H9 (cell line): ENCODE measurements at regions not wholly inside any gene's neighbourhood (a gene's known extent, or its start where the extent isn't known, plus 50 kb on each side); places are given as distances from the start of the nearest gene placed in this dataset.

Source experiments
- DNase-seq: peaks from one replicate; pipeline ENCODE4 v3.0.0-alpha.2; 2017
- H2AFZ ChIP-seq: one replicate; pipeline ENCODE4 v1.6.1; 2013; ENCODE audit warnings: mild to moderate bottlenecking, low read length, control low read depth, moderate library complexity
- H2AK5ac ChIP-seq: 2 replicates; pipeline ENCODE4 v1.6.1; 2013; ENCODE audit warnings: low read length, control low read depth, mixed read lengths; ENCODE audit not compliant: insufficient read length
- H2BK120ac ChIP-seq: one replicate; pipeline ENCODE4 v1.6.1; 2013; ENCODE audit warnings: low read depth, mild to moderate bottlenecking, low read length, control low read depth, inconsistent platforms; ENCODE audit not compliant: poor library complexity, severe bottlenecking
- H2BK12ac ChIP-seq: 2 replicates; pipeline ENCODE4 v1.6.1; 2013; ENCODE audit warnings: low read length, control low read depth, mixed read lengths, low read depth; ENCODE audit not compliant: insufficient read length
- H2BK15ac ChIP-seq: 2 replicates; pipeline ENCODE4 v1.6.1; 2013; ENCODE audit warnings: low read depth, low read length, control low read depth
- H2BK20ac ChIP-seq: one replicate; pipeline ENCODE4 v1.6.1; 2013; ENCODE audit warnings: low read depth, mild to moderate bottlenecking, low read length, control low read depth, inconsistent platforms; ENCODE audit not compliant: poor library complexity, severe bottlenecking
- H2BK5ac ChIP-seq: 2 replicates; pipeline ENCODE4 v1.6.1; 2013; ENCODE audit warnings: low read length, control low read depth, mixed read lengths; ENCODE audit not compliant: insufficient read length
- H3K14ac ChIP-seq: 2 replicates; pipeline ENCODE4 v1.6.1; 2013; ENCODE audit warnings: low read length, control low read depth; ENCODE audit not compliant: insufficient read depth
- H3K18ac ChIP-seq: 2 replicates; pipeline ENCODE4 v1.6.1; 2013; ENCODE audit warnings: low read depth, mild to moderate bottlenecking, mixed read lengths, low read length, control low read depth; ENCODE audit not compliant: insufficient read length
- H3K23ac ChIP-seq: 2 replicates; pipeline ENCODE4 v1.6.1; 2013; ENCODE audit warnings: low read length, control low read depth, mixed read lengths, low read depth; ENCODE audit not compliant: insufficient read length
- H3K23me2 ChIP-seq: 2 replicates; pipeline ENCODE4 v1.6.1; 2013; ENCODE audit warnings: low read depth, mild to moderate bottlenecking, mixed read lengths, low read length, control low read depth; ENCODE audit not compliant: insufficient read length, poor library complexity, severe bottlenecking
- H3K27ac ChIP-seq: 2 replicates; pipeline ENCODE4 v1.5.1; 2013; ENCODE audit warnings: low read length, control low read depth, mixed read lengths, low read depth; ENCODE audit not compliant: insufficient read length
- H3K27me3 ChIP-seq: 2 replicates; pipeline ENCODE4 v1.6.1; 2013; ENCODE audit warnings: low read length, control low read depth, inconsistent platforms; ENCODE audit not compliant: insufficient read depth
- H3K4ac ChIP-seq: 2 replicates; pipeline ENCODE4 v1.6.1; 2013; ENCODE audit warnings: low read depth, mild to moderate bottlenecking, control low read depth, inconsistent platforms, low read length, moderate library complexity
- H3K4me1 ChIP-seq: 2 replicates; pipeline ENCODE4 v1.6.1; 2013; ENCODE audit warnings: low read length, control low read depth, inconsistent platforms; ENCODE audit not compliant: insufficient read depth
- H3K4me2 ChIP-seq: 2 replicates; pipeline ENCODE4 v1.6.1; 2013; ENCODE audit warnings: low read length, control low read depth, mixed read lengths; ENCODE audit not compliant: insufficient read length, insufficient read depth
- H3K56ac ChIP-seq: 2 replicates; pipeline ENCODE4 v1.6.1; 2013; ENCODE audit warnings: low read depth, mild to moderate bottlenecking, mixed read lengths, low read length, control low read depth; ENCODE audit not compliant: insufficient read length
- H3K79me1 ChIP-seq: 2 replicates; pipeline ENCODE4 v1.6.1; 2013; ENCODE audit warnings: low read depth, mild to moderate bottlenecking, moderate library complexity, low read length, control low read depth, inconsistent platforms; ENCODE audit not compliant: insufficient read depth, poor library complexity, severe bottlenecking
- H3K79me2 ChIP-seq: 2 replicates; pipeline ENCODE4 v1.6.1; 2013; ENCODE audit warnings: low read length, control low read depth, inconsistent platforms; ENCODE audit not compliant: insufficient read depth
- H3K9ac ChIP-seq: 2 replicates; pipeline ENCODE4 v1.6.1; 2013; ENCODE audit warnings: low read length, control low read depth, mixed read lengths; ENCODE audit not compliant: insufficient read length; ENCODE audit errors: extremely low read depth
- H3K9me3 ChIP-seq: one replicate; pipeline ENCODE4 v1.6.1; 2013; ENCODE audit warnings: low read depth, low read length, inconsistent platforms; ENCODE audit not compliant: control insufficient read depth
- H3T11ph ChIP-seq: one replicate; pipeline ENCODE4 v1.6.1; 2013; ENCODE audit warnings: mild to moderate bottlenecking, low read length, control low read depth, inconsistent platforms
- H4K20me1 ChIP-seq: one replicate; pipeline ENCODE4 v1.6.1; 2013; ENCODE audit not compliant: control insufficient read depth, insufficient read length, insufficient read depth
- H4K5ac ChIP-seq: 2 replicates; pipeline ENCODE4 v1.6.1; 2013; ENCODE audit warnings: low read depth, mild to moderate bottlenecking, mixed read lengths, low read length, control low read depth; ENCODE audit not compliant: insufficient read length
- H4K8ac ChIP-seq: replicated peaks from 2 replicates; pipeline ENCODE4 v1.6.1; 2013; ENCODE audit warnings: low read length, control low read depth, mixed read lengths, low read depth; ENCODE audit not compliant: insufficient read length
- H4K91ac ChIP-seq: 2 replicates; pipeline ENCODE4 v1.6.1; 2013; ENCODE audit warnings: low read depth, mild to moderate bottlenecking, moderate library complexity, mixed read lengths, low read length, control low read depth; ENCODE audit not compliant: insufficient read length
- H3K27ac Mint-ChIP-seq, 3 experiments: 2 replicates in 2 of 3; 3 replicates in 1 of 3; pipeline ENCODE4 v1.8.0; 2020 to 2021; ENCODE audit warnings: mixed read lengths in 3 of 3, mild to moderate bottlenecking in 1 of 3, moderate library complexity in 1 of 3
- H3K27me3 Mint-ChIP-seq: 2 replicates; pipeline ENCODE4 v1.8.0; 2021; ENCODE audit warnings: low read depth, mild to moderate bottlenecking, moderate library complexity, mixed read lengths
- H3K36me3 Mint-ChIP-seq, 3 experiments: 2 replicates in 2 of 3; 3 replicates in 1 of 3; pipeline ENCODE4 v1.8.0; 2020 to 2021; ENCODE audit warnings: low read depth in 3 of 3, mixed read lengths in 3 of 3; ENCODE audit not compliant: insufficient read depth in 1 of 3
- H3K4me1 Mint-ChIP-seq, 2 experiments: 2 replicates each; pipeline ENCODE4 v1.8.0; 2020; ENCODE audit warnings: mixed read lengths in 2 of 2
- H3K4me3 Mint-ChIP-seq, 2 experiments: 2 replicates in 1 of 2; 3 replicates in 1 of 2; pipeline ENCODE4 v1.8.0; 2020 to 2021; ENCODE audit warnings: mild to moderate bottlenecking in 2 of 2, mixed read lengths in 2 of 2, moderate library complexity in 1 of 2
- H3K9me3 Mint-ChIP-seq, 2 experiments: 2 replicates in 1 of 2; 3 replicates in 1 of 2; pipeline ENCODE4 v1.8.0; 2020; ENCODE audit warnings: mild to moderate bottlenecking in 2 of 2, mixed read lengths in 2 of 2, moderate library complexity in 1 of 2
- WGBS: extraction: QIAGEN DNeasy Blood & Tissue Kit; methylation state at CpG from one replicate; pipeline ENCODE4 v1.1.7; 2013; ENCODE audit warnings: missing lambda C conversion rate, low lambda C conversion rate, mixed read lengths; ENCODE audit not compliant: insufficient read length; ENCODE audit errors: extremely low coverage; 5-methylcytosine and 5-hydroxymethylcytosine counted together
- TF ChIP-seq, protein P1 (sequence below): fragments of 200-600 bp; sonication (generic); conservative IDR thresholded peaks from 3 replicates; pipeline ENCODE4 v1.8.0; 2021; ENCODE audit warnings: antibody characterized with exemption, mild to moderate bottlenecking

DNA sequence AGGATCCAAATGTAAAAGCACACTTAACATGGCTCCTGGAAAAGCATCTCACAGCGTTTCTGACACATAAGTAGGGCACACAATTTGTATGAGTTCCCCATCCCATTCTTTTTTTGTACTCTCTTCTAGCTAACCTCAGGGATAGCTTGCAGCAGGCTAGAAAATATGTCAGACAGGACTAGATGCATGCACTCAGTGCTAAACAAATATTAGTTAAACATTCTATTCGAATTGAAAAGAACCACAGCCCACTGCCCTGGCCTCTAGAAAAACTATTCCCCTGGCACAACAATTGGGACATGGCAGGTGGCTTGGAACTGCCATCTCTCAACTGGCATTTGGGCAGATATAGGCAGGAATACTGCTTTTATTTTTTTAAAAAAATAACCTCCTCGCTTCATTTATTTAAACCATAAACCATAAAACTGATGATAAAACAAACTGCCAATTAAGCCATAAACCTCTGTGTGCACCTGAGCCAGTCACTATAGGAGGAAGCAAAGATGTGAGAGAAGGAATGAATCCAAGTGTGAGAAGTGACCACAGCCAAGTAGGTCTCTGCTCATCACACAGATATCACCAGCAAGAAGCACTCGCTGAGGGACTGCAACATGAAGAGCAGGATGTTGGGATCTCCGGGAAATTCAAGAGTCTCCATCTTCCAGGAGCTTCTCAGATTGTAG is 394.1 kb downstream of the NEBL start:
- WGBS, result no CpG with 5 or more reads among the region's 5 CpGs
- Histone ChIP-seq H3K4ac (no peak overlapping the region), H3K23me2 (no peaks in the 10 kb centered on the region), H2BK20ac (no peak overlapping the region), H3K27ac (no peak overlapping the region), H3K56ac (no peak overlapping the region), H3K4me2 (no peak overlapping the region), H2AK5ac (no peak overlapping the region), H4K5ac (no peak overlapping the region), H3K23ac (no peak overlapping the region), H3K9me3 (no peaks in the 10 kb centered on the region), H3K14ac (no peak overlapping the region), H4K91ac (no peak overlapping the region), H2BK12ac (no peak overlapping the region), H3K18ac (no peak overlapping the region), H3K79me2 (no peaks in the 10 kb centered on the region), H3K9ac (no peak overlapping the region), H4K8ac (no peak overlapping the region), H3K4me1 (no peaks in the 10 kb centered on the region), H3K27me3 (no peaks in the 10 kb centered on the region), H3K79me1 (no peaks in the 10 kb centered on the region), H2AFZ (no peak overlapping the region), H2BK15ac (no peak overlapping the region), H4K20me1 (no peaks in the 10 kb centered on the region), H2BK120ac (no peak overlapping the region), H2BK5ac (no peak overlapping the region), H3T11ph (peak overlapping the region; percentile 17)
- TF ChIP-seq, protein P1, sequence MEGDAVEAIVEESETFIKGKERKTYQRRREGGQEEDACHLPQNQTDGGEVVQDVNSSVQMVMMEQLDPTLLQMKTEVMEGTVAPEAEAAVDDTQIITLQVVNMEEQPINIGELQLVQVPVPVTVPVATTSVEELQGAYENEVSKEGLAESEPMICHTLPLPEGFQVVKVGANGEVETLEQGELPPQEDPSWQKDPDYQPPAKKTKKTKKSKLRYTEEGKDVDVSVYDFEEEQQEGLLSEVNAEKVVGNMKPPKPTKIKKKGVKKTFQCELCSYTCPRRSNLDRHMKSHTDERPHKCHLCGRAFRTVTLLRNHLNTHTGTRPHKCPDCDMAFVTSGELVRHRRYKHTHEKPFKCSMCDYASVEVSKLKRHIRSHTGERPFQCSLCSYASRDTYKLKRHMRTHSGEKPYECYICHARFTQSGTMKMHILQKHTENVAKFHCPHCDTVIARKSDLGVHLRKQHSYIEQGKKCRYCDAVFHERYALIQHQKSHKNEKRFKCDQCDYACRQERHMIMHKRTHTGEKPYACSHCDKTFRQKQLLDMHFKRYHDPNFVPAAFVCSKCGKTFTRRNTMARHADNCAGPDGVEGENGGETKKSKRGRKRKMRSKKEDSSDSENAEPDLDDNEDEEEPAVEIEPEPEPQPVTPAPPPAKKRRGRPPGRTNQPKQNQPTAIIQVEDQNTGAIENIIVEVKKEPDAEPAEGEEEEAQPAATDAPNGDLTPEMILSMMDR, result no peak
- Mint-ChIP-seq H3K4me1 (peaks cover 0 to 4% of the 10 kb centered on the region in 2 experiments; a peak in 1 of 4 replicates), H3K9me3 (peaks cover 3 to 5% of the 10 kb centered on the region in 2 experiments; a peak in 3 of 5 replicates), H3K27ac (no peak overlapping the region; a peak in 2 of 7 replicates), H3K4me3 (no peak overlapping the region), H3K27me3 (no peaks in the 10 kb centered on the region), H3K36me3 (peaks cover 0 to 17% (median 3%) of the 10 kb centered on the region in 3 experiments; a peak in 5 of 7 replicates)
- DNase-seq, result no peak
